Calu3 (cell line): ENCODE measurements at regions not wholly inside any gene's neighbourhood (a gene's known extent, or its start where the extent isn't known, plus 50 kb on each side); places are given as distances from the start of the nearest gene placed in this dataset.

Experiments used
- BruUV-seq: library from RNA; stranded (reverse); fragments of 400-500 nt; replicated peaks from 2 replicates; lab custom pipeline; 2021; lab: Mats Ljungman, UMichigan
- CTCF ChIA-PET: fragments of 300-600 bp; sonication (Branson Sonifier 250); formaldehyde crosslinking; loops from one replicate; lab custom pipeline; 2022; ENCODE audit warnings: antibody characterized with exemption; lab: Charles Lee
- DNase-seq: peaks from one replicate; pipeline ENCODE4 v3.0.0; 2022
- H3K27ac Mint-ChIP-seq: one replicate; pipeline ENCODE4 v1.8.0; 2022; ENCODE audit warnings: mixed read lengths; ENCODE audit not compliant: unreplicated experiment
- H3K27me3 Mint-ChIP-seq: one replicate; pipeline ENCODE4 v1.8.0; 2022; ENCODE audit warnings: mixed read lengths; ENCODE audit not compliant: unreplicated experiment
- H3K36me3 Mint-ChIP-seq: one replicate; pipeline ENCODE4 v1.8.0; 2022; ENCODE audit warnings: mild to moderate bottlenecking, moderate library complexity, mixed read lengths; ENCODE audit not compliant: insufficient read depth, unreplicated experiment
- H3K4me1 Mint-ChIP-seq: one replicate; pipeline ENCODE4 v1.8.0; 2022; ENCODE audit warnings: mild to moderate bottlenecking, low read depth, mixed read lengths; ENCODE audit not compliant: unreplicated experiment
- H3K4me3 Mint-ChIP-seq: one replicate; pipeline ENCODE4 v1.8.0; 2022; ENCODE audit warnings: mild to moderate bottlenecking, low read depth, moderate library complexity, mixed read lengths; ENCODE audit not compliant: unreplicated experiment
- H3K9me3 Mint-ChIP-seq: one replicate; pipeline ENCODE4 v1.8.0; 2022; ENCODE audit warnings: low read depth, mixed read lengths; ENCODE audit not compliant: unreplicated experiment
- intact Hi-C: fragments of 100-400 bp; cut with micrococcal nuclease; formaldehyde crosslinking; loops from one replicate; pipeline ENCODE4 v1.10.0; 2022; ENCODE audit not compliant: unreplicated experiment
- TF ChIP-seq, protein P1 (sequence below): fragments of 200-600 bp; IDR thresholded peaks from one replicate; pipeline ENCODE4 v1.8.0; 2022; ENCODE audit warnings: antibody characterized with exemption; ENCODE audit not compliant: unreplicated experiment

DNA sequence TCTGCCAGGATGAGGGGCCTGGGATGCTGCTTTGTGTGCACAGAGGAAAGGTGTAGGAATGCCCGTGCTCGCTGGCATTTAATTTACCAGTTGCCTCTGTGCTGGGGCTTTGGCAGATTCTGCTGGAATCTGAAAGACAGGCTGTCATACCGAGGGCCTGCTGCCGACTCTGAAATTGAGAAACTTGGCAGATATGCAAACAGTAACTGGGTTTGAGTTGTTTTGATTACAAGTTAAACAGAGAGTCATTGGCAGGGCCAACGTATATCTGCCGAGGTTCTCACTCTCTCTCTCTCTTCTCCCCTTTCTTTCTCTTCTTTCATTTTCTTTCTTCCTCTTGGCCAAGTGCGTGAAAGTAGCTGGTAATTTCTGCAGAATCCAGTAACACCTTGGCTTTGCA, 618.7 kb downstream of the VRK1 start:
- BruUV-seq: no TSS peak
- Mint-ChIP-seq H3K36me3 (no peaks in the 10 kb centered on the region), H3K4me1 (no peaks in the 10 kb centered on the region), H3K9me3 (no peaks in the 10 kb centered on the region), H3K4me3 (no peak overlapping the region), H3K27me3 (no peaks in the 10 kb centered on the region), H3K27ac (no peak overlapping the region)
- intact Hi-C loops: no loop called here
- TF ChIP-seq, protein P1, sequence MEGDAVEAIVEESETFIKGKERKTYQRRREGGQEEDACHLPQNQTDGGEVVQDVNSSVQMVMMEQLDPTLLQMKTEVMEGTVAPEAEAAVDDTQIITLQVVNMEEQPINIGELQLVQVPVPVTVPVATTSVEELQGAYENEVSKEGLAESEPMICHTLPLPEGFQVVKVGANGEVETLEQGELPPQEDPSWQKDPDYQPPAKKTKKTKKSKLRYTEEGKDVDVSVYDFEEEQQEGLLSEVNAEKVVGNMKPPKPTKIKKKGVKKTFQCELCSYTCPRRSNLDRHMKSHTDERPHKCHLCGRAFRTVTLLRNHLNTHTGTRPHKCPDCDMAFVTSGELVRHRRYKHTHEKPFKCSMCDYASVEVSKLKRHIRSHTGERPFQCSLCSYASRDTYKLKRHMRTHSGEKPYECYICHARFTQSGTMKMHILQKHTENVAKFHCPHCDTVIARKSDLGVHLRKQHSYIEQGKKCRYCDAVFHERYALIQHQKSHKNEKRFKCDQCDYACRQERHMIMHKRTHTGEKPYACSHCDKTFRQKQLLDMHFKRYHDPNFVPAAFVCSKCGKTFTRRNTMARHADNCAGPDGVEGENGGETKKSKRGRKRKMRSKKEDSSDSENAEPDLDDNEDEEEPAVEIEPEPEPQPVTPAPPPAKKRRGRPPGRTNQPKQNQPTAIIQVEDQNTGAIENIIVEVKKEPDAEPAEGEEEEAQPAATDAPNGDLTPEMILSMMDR: no peak
- CTCF ChIA-PET: no interaction called here
- no peak for DNase-seq

DNA sequence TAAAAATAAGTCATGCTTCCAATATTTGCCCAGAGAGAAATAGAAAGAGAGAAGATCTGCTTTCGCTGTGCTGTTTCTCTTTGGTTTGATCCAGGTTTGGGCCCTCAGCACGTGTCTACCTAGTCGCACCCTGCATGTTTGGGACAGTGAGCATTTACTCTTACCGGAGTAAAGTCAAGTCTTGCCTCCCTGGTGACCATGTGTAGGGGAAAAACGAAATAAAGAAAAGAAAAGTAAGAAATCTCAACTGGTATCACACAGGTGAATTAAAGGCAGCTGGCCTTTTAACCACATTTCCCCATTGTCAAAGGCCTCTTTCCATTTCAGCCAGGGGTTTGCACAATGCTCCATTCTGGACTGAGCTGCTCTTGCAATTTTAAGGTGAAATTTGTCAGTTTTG, 619.4 kb downstream of the VRK1 start:
- no TSS peak for BruUV-seq
- H3K36me3 Mint-ChIP-seq: no peaks in the 10 kb centered on the region
- no peak overlapping the region for H3K4me3 Mint-ChIP-seq
- H3K4me1 Mint-ChIP-seq: no peaks in the 10 kb centered on the region
- H3K27ac Mint-ChIP-seq: no peak overlapping the region
- TF ChIP-seq, protein P1: no peak
- intact Hi-C loops: no loop called here
- no peaks in the 10 kb centered on the region for H3K9me3 Mint-ChIP-seq
- CTCF ChIA-PET: interaction anchor here (0.7 kb wide), 1 partner anchor 944 kb away, joined by 3 read pairs; no protein-coding TSS in a partner anchor
- no peak for DNase-seq
- no peaks in the 10 kb centered on the region for H3K27me3 Mint-ChIP-seq

DNA sequence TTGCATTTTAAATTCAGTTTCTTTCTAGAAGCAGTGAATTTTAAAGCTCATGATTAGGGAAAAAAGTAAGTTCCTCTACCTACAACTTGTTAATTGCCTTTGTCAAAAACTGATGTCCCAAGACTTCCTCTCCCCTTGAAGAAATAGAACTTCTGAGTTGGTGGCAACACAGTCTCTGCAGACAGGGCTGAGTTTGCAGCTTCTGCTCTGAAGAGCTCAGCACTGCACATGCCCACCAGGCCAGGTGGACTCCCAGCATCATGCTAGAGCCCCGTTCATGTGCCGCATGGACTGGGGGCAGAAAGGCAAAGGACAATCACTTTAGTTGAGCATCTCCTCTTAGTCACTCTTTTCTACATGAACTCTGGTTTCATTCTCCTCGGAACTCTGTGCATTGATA, 620.1 kb downstream of the VRK1 start:
- intact Hi-C loops: no loop called here
- CTCF ChIA-PET: no interaction called here
- DNase-seq: no peak
- no peaks in the 10 kb centered on the region for H3K36me3 Mint-ChIP-seq
- H3K4me3 Mint-ChIP-seq: no peak overlapping the region
- H3K9me3 Mint-ChIP-seq: no peaks in the 10 kb centered on the region
- no peaks in the 10 kb centered on the region for H3K27me3 Mint-ChIP-seq
- BruUV-seq: no TSS peak
- no peak overlapping the region for H3K27ac Mint-ChIP-seq
- no peaks in the 10 kb centered on the region for H3K4me1 Mint-ChIP-seq
- TF ChIP-seq, protein P1: no peak

- H3K4me1 Mint-ChIP-seq: no peaks in the 10 kb centered on the region
- no peak overlapping the region for H3K27ac Mint-ChIP-seq
- intact Hi-C loops: no loop called here
- H3K9me3 Mint-ChIP-seq: peaks cover 3% of the 10 kb centered on the region
- no peaks in the 10 kb centered on the region for H3K27me3 Mint-ChIP-seq
- BruUV-seq: no TSS peak
- TF ChIP-seq, protein P1: no peak
- CTCF ChIA-PET: no interaction called here
- no peak overlapping the region for H3K4me3 Mint-ChIP-seq
- no peaks in the 10 kb centered on the region for H3K36me3 Mint-ChIP-seq
- no peak for DNase-seq
These were observed 623.0 kb downstream of the VRK1 start for GRCh38 chr14:97420211-97420610.
